OCI-LY3 (cell line): ENCODE measurements at regions not wholly inside any gene's neighbourhood (a gene's known extent, or its start where the extent isn't known, plus 50 kb on each side); places are given as distances from the start of the nearest gene placed in this dataset.
"Not testable (repeated sequence)": the region's sequence is repeated elsewhere in the genome, so short reads cannot be mapped to it uniquely, and the experiment has no call there.

Source experiments
- H2AFZ ChIP-seq: fragments of 200-600, 300-600 bp; shearing (Covaris generic); 2 replicates; pipeline ENCODE4 v1.6.0; 2014; ENCODE audit warnings: antibody characterized with exemption, low read depth, low read length
- H3K27ac ChIP-seq: fragments of 200-600, 300-600 bp; sonication (generic); 2 replicates; pipeline ENCODE4 v1.5.1; 2014; ENCODE audit warnings: mild to moderate bottlenecking, low read length, moderate library complexity, mixed read lengths
- H3K27me3 ChIP-seq: fragments of 200-600, 300-600 bp; sonication (generic); 2 replicates; pipeline ENCODE4 v1.6.1; 2014; ENCODE audit warnings: low read depth, low read length, mixed read lengths
- H3K36me3 ChIP-seq: fragments of 200-600, 300-600 bp; sonication (generic); replicated peaks from 2 replicates; pipeline ENCODE3; 2014; ENCODE audit warnings: low read depth, low read length, mixed read lengths
- H3K4me1 ChIP-seq: fragments of 300-600, 200-600 bp; sonication (generic); 2 replicates; pipeline ENCODE4 v1.6.1; 2014; ENCODE audit warnings: low read length, mixed read lengths
- H3K4me2 ChIP-seq: fragments of 200-600, 300-600 bp; sonication (generic); 2 replicates; pipeline ENCODE4 v1.6.1; 2014; ENCODE audit warnings: low read length, mixed read lengths
- H3K4me3 ChIP-seq: fragments of 300-600, 200-600 bp; sonication (generic); 2 replicates; pipeline ENCODE4 v1.5.1; 2014; ENCODE audit warnings: antibody characterized with exemption, mild to moderate bottlenecking, low read length, moderate library complexity
- H3K79me2 ChIP-seq: fragments of 300-600, 200-600 bp; shearing (Covaris generic); 2 replicates; pipeline ENCODE4 v1.6.1; 2014; ENCODE audit warnings: mild to moderate bottlenecking, low read length, mixed read lengths
- H3K9ac ChIP-seq: fragments of 300-600, 200-600 bp; shearing (Covaris generic); 2 replicates; pipeline ENCODE4 v1.6.0; 2014; ENCODE audit warnings: mild to moderate bottlenecking, low read length, moderate library complexity
- H3K9me3 ChIP-seq: fragments of 200-600, 300-600 bp; shearing (Covaris generic); 2 replicates; pipeline ENCODE4 v1.6.1; 2014; ENCODE audit warnings: low read length, mixed read lengths; ENCODE audit not compliant: insufficient read depth
- H4K20me1 ChIP-seq: fragments of 200-600, 300-600 bp; sonication (generic); 2 replicates; pipeline ENCODE4 v1.6.1; 2016; ENCODE audit warnings: low read length, mixed read lengths; ENCODE audit not compliant: insufficient read depth
- EZH2phosphoT487 ChIP-seq: fragments of 200-600 bp; shearing (Covaris generic); IDR thresholded peaks from 2 replicates; pipeline ENCODE4 v1.6.1; 2018; ENCODE audit warnings: antibody characterized with exemption, mixed run types, low read depth
- TF ChIP-seq, protein P1 (sequence below): fragments of 200-600, 300-600 bp; sonication (generic); IDR thresholded peaks from 2 replicates; pipeline ENCODE4 v1.5.1; 2014; ENCODE audit warnings: antibody characterized with exemption, low read length, low read depth

DNA sequence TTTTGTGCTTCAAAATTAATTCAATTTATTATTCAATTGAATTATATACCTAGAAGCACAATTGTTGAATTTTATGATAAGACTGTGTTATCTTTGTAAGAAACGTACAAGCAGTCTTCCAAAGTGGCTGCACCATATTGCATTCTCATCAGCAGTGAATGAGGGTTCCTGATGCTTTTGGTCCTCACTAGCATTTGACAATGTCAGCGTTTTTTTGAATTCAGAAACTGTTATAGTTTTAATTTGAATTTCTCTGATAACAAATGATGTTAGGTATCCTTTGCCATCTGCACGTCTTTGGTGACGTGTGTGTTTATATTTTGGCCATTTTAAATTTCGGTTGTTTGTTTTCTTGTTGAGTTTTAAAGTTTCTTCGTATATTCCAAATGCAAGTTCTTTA, 553.0 kb upstream of the ZP4 start:
- Histone ChIP-seq H4K20me1 (no peaks in the 10 kb centered on the region), H3K36me3 (no peaks in the 10 kb centered on the region), H3K79me2 (no peaks in the 10 kb centered on the region), H3K9me3 (no peaks in the 10 kb centered on the region), H3K27me3 (no peaks in the 10 kb centered on the region), H3K4me3 (no peak overlapping the region), H3K4me2 (no peak overlapping the region), H3K27ac (no peak overlapping the region), H3K4me1 (no peaks in the 10 kb centered on the region), H2AFZ (no peak overlapping the region), H3K9ac (no peak overlapping the region)
- TF ChIP-seq, protein P1, sequence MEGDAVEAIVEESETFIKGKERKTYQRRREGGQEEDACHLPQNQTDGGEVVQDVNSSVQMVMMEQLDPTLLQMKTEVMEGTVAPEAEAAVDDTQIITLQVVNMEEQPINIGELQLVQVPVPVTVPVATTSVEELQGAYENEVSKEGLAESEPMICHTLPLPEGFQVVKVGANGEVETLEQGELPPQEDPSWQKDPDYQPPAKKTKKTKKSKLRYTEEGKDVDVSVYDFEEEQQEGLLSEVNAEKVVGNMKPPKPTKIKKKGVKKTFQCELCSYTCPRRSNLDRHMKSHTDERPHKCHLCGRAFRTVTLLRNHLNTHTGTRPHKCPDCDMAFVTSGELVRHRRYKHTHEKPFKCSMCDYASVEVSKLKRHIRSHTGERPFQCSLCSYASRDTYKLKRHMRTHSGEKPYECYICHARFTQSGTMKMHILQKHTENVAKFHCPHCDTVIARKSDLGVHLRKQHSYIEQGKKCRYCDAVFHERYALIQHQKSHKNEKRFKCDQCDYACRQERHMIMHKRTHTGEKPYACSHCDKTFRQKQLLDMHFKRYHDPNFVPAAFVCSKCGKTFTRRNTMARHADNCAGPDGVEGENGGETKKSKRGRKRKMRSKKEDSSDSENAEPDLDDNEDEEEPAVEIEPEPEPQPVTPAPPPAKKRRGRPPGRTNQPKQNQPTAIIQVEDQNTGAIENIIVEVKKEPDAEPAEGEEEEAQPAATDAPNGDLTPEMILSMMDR, result no peak
- no peak for TF ChIP-seq EZH2phosphoT487

DNA sequence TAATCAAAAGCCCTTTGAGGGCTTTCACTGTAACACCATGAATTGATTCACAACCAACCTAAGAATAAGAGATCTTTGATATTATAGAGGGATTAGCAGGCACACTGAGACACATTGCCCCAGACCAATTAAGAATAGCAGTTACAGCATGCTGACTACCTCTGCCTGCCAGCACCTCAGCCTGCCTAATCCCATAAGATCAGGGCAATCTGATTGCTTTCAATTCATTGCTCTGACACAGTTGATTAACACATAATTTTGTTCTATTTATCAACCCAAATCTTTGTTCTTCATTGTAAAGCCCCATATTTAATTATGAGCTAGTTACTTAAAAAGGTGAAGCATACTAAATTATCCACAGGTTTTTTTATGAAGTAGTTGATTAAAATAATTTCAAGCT, 548.8 kb upstream of the ZP4 start:
- no peaks in the 10 kb centered on the region for H3K9me3 ChIP-seq
- H2AFZ ChIP-seq, result no peak overlapping the region
- H3K79me2 ChIP-seq, result no peaks in the 10 kb centered on the region
- no peaks in the 10 kb centered on the region for H3K4me1 ChIP-seq
- no peak overlapping the region for H3K9ac ChIP-seq
- no peaks in the 10 kb centered on the region for H4K20me1 ChIP-seq
- H3K4me3 ChIP-seq, result no peak overlapping the region
- H3K27me3 ChIP-seq, result no peaks in the 10 kb centered on the region
- H3K4me2 ChIP-seq, result no peak overlapping the region
- H3K27ac ChIP-seq, result no peak overlapping the region
- no peaks in the 10 kb centered on the region for H3K36me3 ChIP-seq
- TF ChIP-seq, protein P1, result no peak
- TF ChIP-seq EZH2phosphoT487, result no peak

DNA sequence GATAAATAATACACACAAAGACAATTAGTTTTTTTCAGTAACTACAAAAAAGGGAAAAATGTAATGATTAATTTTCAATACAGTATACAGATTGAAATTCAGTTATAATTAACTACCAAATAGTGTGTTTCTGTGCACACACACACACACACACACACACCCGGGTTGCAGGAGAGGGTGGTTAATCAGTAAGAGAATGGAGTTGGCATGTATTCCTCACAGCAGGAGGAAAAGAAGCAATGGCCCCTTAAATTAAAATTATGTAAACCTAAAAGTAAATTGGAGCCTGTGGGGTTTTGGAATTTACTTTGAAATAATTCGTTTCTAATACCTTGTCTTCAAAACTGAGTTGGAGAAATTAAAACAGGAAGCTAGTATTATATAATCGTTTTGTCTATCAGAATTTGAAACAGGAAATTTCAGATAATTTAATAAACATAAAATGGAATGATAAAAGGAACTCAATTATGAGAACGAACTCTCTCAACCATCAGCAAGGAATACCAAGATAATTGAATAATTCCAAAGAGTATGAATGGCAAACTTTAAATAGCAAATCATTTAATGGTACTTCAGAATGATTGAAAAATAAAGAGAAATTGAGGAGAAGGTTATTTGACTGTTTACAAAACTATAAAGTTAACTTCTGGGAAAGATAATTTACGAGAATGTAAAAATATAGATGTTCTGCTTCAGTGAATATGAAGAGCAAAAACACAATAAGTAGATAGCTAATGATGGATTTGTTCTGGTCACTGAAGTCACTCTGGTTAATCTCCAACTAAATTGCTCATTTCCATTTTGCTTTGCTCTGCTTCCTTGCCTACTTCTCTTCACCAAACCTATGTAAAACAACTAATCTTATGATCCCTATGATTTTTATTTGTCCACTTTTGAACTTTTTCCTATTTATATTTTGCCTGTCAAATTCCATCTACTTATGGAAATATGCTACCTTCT, 547.9 kb upstream of the ZP4 start:
- no peak overlapping the region for H3K27ac ChIP-seq
- H3K27me3 ChIP-seq, result no peaks in the 10 kb centered on the region
- H3K4me1 ChIP-seq, result no peaks in the 10 kb centered on the region
- no peaks in the 10 kb centered on the region for H3K9me3 ChIP-seq
- no peak overlapping the region for H3K4me3 ChIP-seq
- no peaks in the 10 kb centered on the region for H4K20me1 ChIP-seq
- TF ChIP-seq, protein P1, result no peak
- TF ChIP-seq EZH2phosphoT487, result no peak
- no peak overlapping the region for H3K4me2 ChIP-seq
- H3K36me3 ChIP-seq, result no peaks in the 10 kb centered on the region
- no peak overlapping the region for H2AFZ ChIP-seq
- no peaks in the 10 kb centered on the region for H3K79me2 ChIP-seq
- no peak overlapping the region for H3K9ac ChIP-seq

DNA sequence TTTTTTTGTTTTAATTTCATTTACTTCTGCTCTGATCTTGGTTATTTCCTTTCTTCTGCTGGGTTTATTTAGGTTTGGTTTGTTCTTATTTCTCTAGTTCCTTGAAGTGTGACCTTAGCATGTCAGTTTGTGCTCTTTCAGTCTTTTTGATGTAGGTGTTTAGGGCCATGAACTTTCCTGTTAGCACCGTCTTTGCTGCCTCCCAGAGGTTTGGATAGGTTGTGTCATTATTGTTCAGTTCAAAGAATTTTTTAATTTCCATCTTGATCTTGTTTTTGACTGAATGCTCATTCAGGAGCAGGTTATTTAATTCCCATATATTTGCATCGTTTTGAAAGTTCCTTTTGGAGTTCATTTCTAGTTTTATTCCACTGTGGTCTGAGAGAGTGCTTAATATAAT, 539.0 kb upstream of the ZP4 start:
- not testable (repeated sequence) for H3K36me3 ChIP-seq, H3K9me3 ChIP-seq
- TF ChIP-seq, protein P1, result peak; percentile 30

More for the DNA sequence above, 539.0 kb upstream of the ZP4 start:
- H2AFZ ChIP-seq, H3K27ac ChIP-seq, H3K4me2 ChIP-seq, H3K27me3 ChIP-seq, H3K4me1 ChIP-seq, H3K4me3 ChIP-seq, H3K9ac ChIP-seq, H3K79me2 ChIP-seq, H4K20me1 ChIP-seq: not testable (repeated sequence)
